Panc1 (cell line): ENCODE measurements at regions not wholly inside any gene's neighbourhood (a gene's known extent, or its start where the extent isn't known, plus 50 kb on each side); places are given as distances from the start of the nearest gene placed in this dataset.

ENCODE experiments used
- ATAC-seq: fragments of 200-7000 bp; cut with Tn5 transposase; 2 replicates; pipeline ENCODE4 v1.9.1; 2020; ENCODE audit warnings: mild to moderate bottlenecking, moderate library complexity
- BruUV-seq: library from RNA; stranded (reverse); fragments of 400-500 nt; replicated peaks from 2 replicates; lab custom pipeline; 2021; lab: Mats Ljungman, UMichigan
- CTCF ChIA-PET: fragments of 300-600 bp; sonication (Branson Sonifier 250); formaldehyde crosslinking; loops from one replicate; lab custom pipeline; 2022; ENCODE audit warnings: antibody characterized with exemption; lab: Charles Lee
- POLR2A ChIA-PET: fragments of 300-600 bp; sonication (Branson Sonifier 250); formaldehyde crosslinking; loops from one replicate; lab custom pipeline; 2022; ENCODE audit warnings: antibody characterized with exemption; lab: Charles Lee
- DNase-seq: peaks from one replicate; pipeline ENCODE4 v3.0.0-alpha.2; 2010; ENCODE audit warnings: low read depth, low spot score
- H3K27ac ChIP-seq: 2 replicates; pipeline ENCODE4 v1.5.1; 2011; ENCODE audit warnings: mild to moderate bottlenecking, low read length, inconsistent platforms
- H3K27me3 ChIP-seq: fragments of 200-500 bp; sonication (Bioruptor generic); 2 replicates; pipeline ENCODE4 v1.6.0; 2014; ENCODE audit warnings: low read length, inconsistent platforms; ENCODE audit not compliant: control insufficient read depth, insufficient read depth
- H3K36me3 ChIP-seq: fragments of 200-500 bp; sonication (Bioruptor generic); 2 replicates; pipeline ENCODE4 v1.5.1; 2014; ENCODE audit warnings: inconsistent platforms, mild to moderate bottlenecking, low read length, moderate library complexity; ENCODE audit not compliant: control insufficient read depth, insufficient read depth
- H3K4me1 ChIP-seq: 2 replicates; pipeline ENCODE4 v1.5.1; 2011; ENCODE audit warnings: inconsistent platforms, mild to moderate bottlenecking, low read length, moderate library complexity; ENCODE audit not compliant: control insufficient read depth, insufficient read depth
- H3K4me3 ChIP-seq, 2 experiments: 2 replicates each; pipeline ENCODE4 v1.5.1; 2011 to 2012; ENCODE audit warnings: low read depth in 2 of 2, low read length in 2 of 2, mild to moderate bottlenecking in 2 of 2, inconsistent platforms in 1 of 2, moderate library complexity in 1 of 2
- H3K9me3 ChIP-seq: fragments of 200-500 bp; sonication (Bioruptor generic); 2 replicates; pipeline ENCODE4 v1.5.1; 2014; ENCODE audit warnings: low read depth, mild to moderate bottlenecking, inconsistent platforms, low read length, moderate library complexity; ENCODE audit not compliant: control insufficient read depth, insufficient read depth
- POLR2AphosphoS5 ChIP-seq: IDR thresholded peaks from 2 replicates; pipeline ENCODE4 v1.6.1; 2012; ENCODE audit warnings: mild to moderate bottlenecking, low read depth, low read length, moderate library complexity
- SIN3A ChIP-seq: IDR thresholded peaks from 2 replicates; pipeline ENCODE4 v1.6.1; 2012; ENCODE audit warnings: low read depth, mild to moderate bottlenecking, low read length, moderate library complexity, borderline replicate concordance; ENCODE audit not compliant: insufficient read depth
- TCF7L2 ChIP-seq: IDR thresholded peaks from 2 replicates; pipeline ENCODE4 v1.6.1; 2011; ENCODE audit warnings: mild to moderate bottlenecking, low read depth, low read length, inconsistent platforms
- in situ Hi-C: cut with HindIII; loops from 2 replicates; pipeline ENCODE4 v1.10.0; 2016; ENCODE audit warnings: low sequenced_read_pairs, low pct_unique_long_range_greater_than_20kb
- intact Hi-C: fragments of 100-400 bp; cut with micrococcal nuclease; formaldehyde crosslinking; loops from one replicate; pipeline ENCODE4 v1.10.0; 2022; ENCODE audit not compliant: unreplicated experiment
- TF ChIP-seq, protein P1 (sequence below): fragments of 450-650 bp; IDR thresholded peaks from 2 replicates; pipeline ENCODE4 v1.5.1; 2017; ENCODE audit warnings: mild to moderate bottlenecking
- TF ChIP-seq, protein P2 (sequence below), 2 experiments: IDR thresholded peaks; 2 replicates each; pipeline ENCODE4 v1.6.1; 2011 to 2012; ENCODE audit warnings: low read depth in 2 of 2, control low read depth in 1 of 2, low read length in 1 of 2, mild to moderate bottlenecking in 1 of 2, moderate library complexity in 1 of 2; ENCODE audit not compliant: insufficient read depth in 1 of 2

DNA sequence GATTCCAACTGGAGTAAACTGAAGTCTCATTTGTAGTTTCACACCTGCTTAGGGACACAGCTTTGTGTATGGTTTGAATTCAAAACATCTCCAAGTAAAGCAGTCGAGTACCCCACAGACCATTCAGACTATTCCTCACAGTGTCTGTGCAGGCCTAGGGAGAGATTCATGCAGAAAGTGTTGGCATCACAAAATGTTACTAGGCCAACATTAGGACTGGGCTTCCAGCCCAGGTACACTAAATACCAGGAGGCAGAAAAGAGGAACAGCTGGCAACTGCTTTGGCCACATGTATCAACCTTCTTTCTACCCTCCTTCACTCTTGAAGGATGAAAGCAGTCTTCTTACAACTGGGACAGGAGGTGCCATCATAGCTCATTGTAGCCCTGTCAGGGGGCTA, 270.4 kb upstream of the TMEFF2 start:
- H3K27ac ChIP-seq = no peak overlapping the region
- in situ Hi-C loops (no loop called here), intact Hi-C loops (no loop called here)
- ChIA-PET POLR2A (no interaction called here), CTCF (no interaction called here)
- no peaks in the 10 kb centered on the region for H3K9me3 ChIP-seq
- DNase-seq (no peak), ATAC-seq (no peak)
- no TSS peak for BruUV-seq
- no peaks in the 10 kb centered on the region for H3K36me3 ChIP-seq
- H3K4me1 ChIP-seq = no peaks in the 10 kb centered on the region
- TF ChIP-seq, protein P1, sequence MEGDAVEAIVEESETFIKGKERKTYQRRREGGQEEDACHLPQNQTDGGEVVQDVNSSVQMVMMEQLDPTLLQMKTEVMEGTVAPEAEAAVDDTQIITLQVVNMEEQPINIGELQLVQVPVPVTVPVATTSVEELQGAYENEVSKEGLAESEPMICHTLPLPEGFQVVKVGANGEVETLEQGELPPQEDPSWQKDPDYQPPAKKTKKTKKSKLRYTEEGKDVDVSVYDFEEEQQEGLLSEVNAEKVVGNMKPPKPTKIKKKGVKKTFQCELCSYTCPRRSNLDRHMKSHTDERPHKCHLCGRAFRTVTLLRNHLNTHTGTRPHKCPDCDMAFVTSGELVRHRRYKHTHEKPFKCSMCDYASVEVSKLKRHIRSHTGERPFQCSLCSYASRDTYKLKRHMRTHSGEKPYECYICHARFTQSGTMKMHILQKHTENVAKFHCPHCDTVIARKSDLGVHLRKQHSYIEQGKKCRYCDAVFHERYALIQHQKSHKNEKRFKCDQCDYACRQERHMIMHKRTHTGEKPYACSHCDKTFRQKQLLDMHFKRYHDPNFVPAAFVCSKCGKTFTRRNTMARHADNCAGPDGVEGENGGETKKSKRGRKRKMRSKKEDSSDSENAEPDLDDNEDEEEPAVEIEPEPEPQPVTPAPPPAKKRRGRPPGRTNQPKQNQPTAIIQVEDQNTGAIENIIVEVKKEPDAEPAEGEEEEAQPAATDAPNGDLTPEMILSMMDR = no peak
- no peak for TF ChIP-seq TCF7L2
- no peak for TF ChIP-seq SIN3A
- TF ChIP-seq POLR2AphosphoS5 = no peak
- TF ChIP-seq, protein P2, sequence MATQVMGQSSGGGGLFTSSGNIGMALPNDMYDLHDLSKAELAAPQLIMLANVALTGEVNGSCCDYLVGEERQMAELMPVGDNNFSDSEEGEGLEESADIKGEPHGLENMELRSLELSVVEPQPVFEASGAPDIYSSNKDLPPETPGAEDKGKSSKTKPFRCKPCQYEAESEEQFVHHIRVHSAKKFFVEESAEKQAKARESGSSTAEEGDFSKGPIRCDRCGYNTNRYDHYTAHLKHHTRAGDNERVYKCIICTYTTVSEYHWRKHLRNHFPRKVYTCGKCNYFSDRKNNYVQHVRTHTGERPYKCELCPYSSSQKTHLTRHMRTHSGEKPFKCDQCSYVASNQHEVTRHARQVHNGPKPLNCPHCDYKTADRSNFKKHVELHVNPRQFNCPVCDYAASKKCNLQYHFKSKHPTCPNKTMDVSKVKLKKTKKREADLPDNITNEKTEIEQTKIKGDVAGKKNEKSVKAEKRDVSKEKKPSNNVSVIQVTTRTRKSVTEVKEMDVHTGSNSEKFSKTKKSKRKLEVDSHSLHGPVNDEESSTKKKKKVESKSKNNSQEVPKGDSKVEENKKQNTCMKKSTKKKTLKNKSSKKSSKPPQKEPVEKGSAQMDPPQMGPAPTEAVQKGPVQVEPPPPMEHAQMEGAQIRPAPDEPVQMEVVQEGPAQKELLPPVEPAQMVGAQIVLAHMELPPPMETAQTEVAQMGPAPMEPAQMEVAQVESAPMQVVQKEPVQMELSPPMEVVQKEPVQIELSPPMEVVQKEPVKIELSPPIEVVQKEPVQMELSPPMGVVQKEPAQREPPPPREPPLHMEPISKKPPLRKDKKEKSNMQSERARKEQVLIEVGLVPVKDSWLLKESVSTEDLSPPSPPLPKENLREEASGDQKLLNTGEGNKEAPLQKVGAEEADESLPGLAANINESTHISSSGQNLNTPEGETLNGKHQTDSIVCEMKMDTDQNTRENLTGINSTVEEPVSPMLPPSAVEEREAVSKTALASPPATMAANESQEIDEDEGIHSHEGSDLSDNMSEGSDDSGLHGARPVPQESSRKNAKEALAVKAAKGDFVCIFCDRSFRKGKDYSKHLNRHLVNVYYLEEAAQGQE (IDR thresholded peaks at IDR 0.05; ENCODE audit: insufficient read depth in 1 of 2, low read depth in 2 of 2, low read length in 1 of 2) = no peak
- no peak overlapping the region for H3K4me3 ChIP-seq
- no peaks in the 10 kb centered on the region for H3K27me3 ChIP-seq

DNA sequence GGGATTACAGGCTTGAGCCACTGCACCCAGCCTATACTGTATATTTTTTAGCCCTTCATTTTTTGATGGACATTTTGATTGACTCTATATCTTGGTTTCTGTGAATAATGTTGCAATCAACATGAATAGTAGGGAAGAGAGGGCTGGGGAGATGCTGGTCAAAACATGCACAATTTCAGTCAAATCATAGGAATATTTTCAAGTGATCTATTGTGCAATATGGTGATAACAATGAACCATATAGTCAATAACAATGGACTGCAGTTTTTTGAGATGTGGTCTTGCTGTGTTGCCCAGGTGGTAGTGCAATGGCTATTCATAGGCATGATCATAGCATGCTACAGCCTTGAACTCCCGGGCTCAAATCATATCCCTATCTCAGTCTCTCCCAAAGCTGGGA, 264.7 kb upstream of the TMEFF2 start:
- no peaks in the 10 kb centered on the region for H3K27me3 ChIP-seq
- no peaks in the 10 kb centered on the region for H3K9me3 ChIP-seq
- H3K4me3 ChIP-seq = no peak overlapping the region
- ATAC-seq = no peak
- no peak overlapping the region for H3K27ac ChIP-seq
- no peaks in the 10 kb centered on the region for H3K4me1 ChIP-seq
- in situ Hi-C loops (no loop called here), intact Hi-C loops (no loop called here)
- no TSS peak for BruUV-seq
- TF ChIP-seq, protein P1 = no peak
- TF ChIP-seq POLR2AphosphoS5 (no peak), SIN3A (no peak), TCF7L2 (no peak)
- TF ChIP-seq, protein P2 (IDR thresholded peaks at IDR 0.05; ENCODE audit: insufficient read depth in 1 of 2, low read depth in 2 of 2, low read length in 1 of 2) = no peak
- DNase-seq = no peak
- CTCF ChIA-PET = no interaction called here
- no peaks in the 10 kb centered on the region; the same call in 1 of the 2 replicates for H3K36me3 ChIP-seq
- POLR2A ChIA-PET = no interaction called here
